BJ (cell line): ENCODE measurements at regions not wholly inside any gene's neighbourhood (a gene's known extent, or its start where the extent isn't known, plus 50 kb on each side); places are given as distances from the start of the nearest gene placed in this dataset.

Experiments
- CTCF ChIA-PET: fragments of 350-600 bp; formaldehyde crosslinking; extraction: SDS; loops from one replicate; lab custom pipeline; 2021; ENCODE audit warnings: antibody characterized with exemption, inconsistent platforms; lab: Yijun Ruan, JAX
- POLR2A ChIA-PET: fragments of 300-600 bp; sonication (Branson Sonifier 250); formaldehyde crosslinking; extraction: SDS; loops from one replicate; lab custom pipeline; 2021; ENCODE audit warnings: antibody characterized with exemption; lab: Charles Lee
- DNase-seq: peaks from one replicate; pipeline ENCODE4 v3.0.0-alpha.2; 2011; ENCODE audit warnings: low read depth
- H3K27me3 ChIP-seq: 2 replicates; pipeline ENCODE4 v1.6.0; 2011; ENCODE audit warnings: low read length; ENCODE audit not compliant: control insufficient read depth, insufficient read depth
- H3K36me3 ChIP-seq: 2 replicates; pipeline ENCODE4 v1.5.1; 2011; ENCODE audit warnings: low read length; ENCODE audit not compliant: control insufficient read depth, insufficient read depth
- H3K4me3 ChIP-seq: 2 replicates; pipeline ENCODE4 v1.5.1; 2011; ENCODE audit warnings: low read depth, mild to moderate bottlenecking, control low read depth, low read length
- TF ChIP-seq, protein P1 (sequence below): IDR thresholded peaks from 2 replicates; pipeline ENCODE4 v1.5.1; 2011; ENCODE audit warnings: low read depth, mild to moderate bottlenecking, control low read depth, inconsistent platforms, low read length, moderate library complexity; ENCODE audit not compliant: insufficient read depth

DNA sequence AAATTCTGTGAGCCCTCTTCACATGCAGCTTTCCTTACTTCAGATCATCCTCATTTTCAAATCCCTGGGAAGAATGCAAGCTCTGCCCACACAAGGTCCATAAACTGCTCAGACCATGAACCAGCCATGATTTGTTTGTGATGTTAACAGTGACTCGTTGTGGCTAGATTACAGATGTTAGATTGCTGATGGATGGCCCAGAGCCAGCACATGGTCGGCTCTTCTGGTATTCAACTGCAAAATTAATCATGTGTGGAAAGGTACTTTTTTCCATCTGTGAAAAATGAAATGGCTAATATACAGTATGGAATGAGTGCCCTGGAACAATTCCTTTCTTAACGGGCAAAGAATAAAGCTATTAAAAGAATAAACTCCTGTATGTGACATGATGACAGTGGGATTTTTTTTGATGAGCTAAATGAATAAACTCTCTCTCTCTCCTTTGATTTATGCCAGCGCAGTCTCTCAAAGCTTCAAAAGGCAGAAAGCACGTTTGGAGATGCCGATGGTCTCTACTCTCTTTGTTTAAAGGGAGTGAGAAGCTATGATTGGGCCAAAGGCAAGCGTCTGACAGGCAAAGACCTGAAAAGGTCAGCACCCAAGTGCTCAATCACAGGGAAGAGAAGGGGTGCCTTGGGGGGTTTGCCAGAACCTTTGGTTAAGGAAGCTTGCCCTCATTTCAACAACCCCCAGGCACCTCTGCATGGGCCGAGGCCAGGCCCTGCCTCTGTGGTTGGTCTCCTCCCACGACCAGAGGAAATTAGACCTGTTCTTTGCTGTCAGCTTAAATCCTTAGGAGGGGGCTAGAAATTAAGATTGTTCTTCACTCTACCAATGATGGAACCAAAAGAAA, 444.0 kb upstream of the NFE2L3 start:
- ChIA-PET CTCF (interaction anchor here (1.1 to 2.4 kb wide), 2 partner anchors 13 to 142 kb away, joined by 3 to 8 read pairs; no protein-coding TSS in a partner anchor), POLR2A (no interaction called here)
- TF ChIP-seq, protein P1, sequence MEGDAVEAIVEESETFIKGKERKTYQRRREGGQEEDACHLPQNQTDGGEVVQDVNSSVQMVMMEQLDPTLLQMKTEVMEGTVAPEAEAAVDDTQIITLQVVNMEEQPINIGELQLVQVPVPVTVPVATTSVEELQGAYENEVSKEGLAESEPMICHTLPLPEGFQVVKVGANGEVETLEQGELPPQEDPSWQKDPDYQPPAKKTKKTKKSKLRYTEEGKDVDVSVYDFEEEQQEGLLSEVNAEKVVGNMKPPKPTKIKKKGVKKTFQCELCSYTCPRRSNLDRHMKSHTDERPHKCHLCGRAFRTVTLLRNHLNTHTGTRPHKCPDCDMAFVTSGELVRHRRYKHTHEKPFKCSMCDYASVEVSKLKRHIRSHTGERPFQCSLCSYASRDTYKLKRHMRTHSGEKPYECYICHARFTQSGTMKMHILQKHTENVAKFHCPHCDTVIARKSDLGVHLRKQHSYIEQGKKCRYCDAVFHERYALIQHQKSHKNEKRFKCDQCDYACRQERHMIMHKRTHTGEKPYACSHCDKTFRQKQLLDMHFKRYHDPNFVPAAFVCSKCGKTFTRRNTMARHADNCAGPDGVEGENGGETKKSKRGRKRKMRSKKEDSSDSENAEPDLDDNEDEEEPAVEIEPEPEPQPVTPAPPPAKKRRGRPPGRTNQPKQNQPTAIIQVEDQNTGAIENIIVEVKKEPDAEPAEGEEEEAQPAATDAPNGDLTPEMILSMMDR, result no peak
- H3K27me3 ChIP-seq, result no peaks in the 10 kb centered on the region
- H3K4me3 ChIP-seq, result no peak overlapping the region
- DNase-seq, result no peak
- H3K36me3 ChIP-seq, result no peaks in the 10 kb centered on the region

DNA sequence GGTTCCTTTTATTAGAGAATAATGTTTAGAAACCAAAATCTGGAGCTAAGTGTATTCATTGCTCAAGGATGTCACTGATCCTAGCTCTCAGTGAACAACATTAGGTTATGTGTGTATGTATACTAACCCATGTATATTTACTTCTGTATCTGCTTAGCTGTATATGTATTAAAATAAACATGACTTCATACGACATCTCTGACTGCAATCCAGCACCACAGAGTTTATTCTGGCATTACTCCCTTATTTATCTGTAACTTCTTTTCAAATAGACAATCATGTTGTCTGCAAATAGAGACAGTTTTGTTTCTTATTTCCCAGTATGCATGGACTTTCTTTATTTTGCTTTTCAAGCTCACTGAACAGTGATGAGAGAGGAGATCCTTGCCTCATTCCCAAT, 441.0 kb upstream of the NFE2L3 start:
- Histone ChIP-seq H3K4me3 (no peak overlapping the region), H3K36me3 (no peaks in the 10 kb centered on the region), H3K27me3 (no peaks in the 10 kb centered on the region)
- DNase-seq, result no peak
- TF ChIP-seq, protein P1, result no peak
- POLR2A ChIA-PET, result no interaction called here
- CTCF ChIA-PET, result interaction anchor here (0.9 kb wide), 1 partner anchor 10 kb away, joined by 3 read pairs; no protein-coding TSS in a partner anchor

DNA sequence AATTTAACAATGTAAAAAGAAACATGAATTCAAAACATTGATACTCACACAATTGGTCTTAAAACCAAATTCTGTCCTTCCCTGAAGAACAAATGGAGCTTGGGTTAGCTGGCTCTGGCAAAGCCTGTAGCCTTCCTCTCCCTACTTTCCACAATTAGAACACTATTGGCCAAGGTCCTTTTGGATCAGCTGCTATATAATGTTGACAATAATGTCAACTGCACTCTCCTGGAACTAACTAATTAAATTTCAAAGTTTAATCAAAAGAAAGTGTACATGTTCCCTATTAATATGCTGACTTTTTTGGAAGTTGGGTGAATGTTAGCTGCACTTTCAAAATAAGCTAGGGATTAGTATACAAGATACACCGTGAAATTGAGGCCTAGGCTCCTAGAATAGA, 440.1 kb upstream of the NFE2L3 start:
- CTCF ChIA-PET, result interaction anchor here (0.8 kb wide), 1 partner anchor 9 kb away, joined by 3 read pairs; no protein-coding TSS in a partner anchor
- no peak overlapping the region for H3K4me3 ChIP-seq
- H3K27me3 ChIP-seq, result no peaks in the 10 kb centered on the region
- TF ChIP-seq, protein P1, result no peak
- DNase-seq, result no peak
- POLR2A ChIA-PET, result no interaction called here
- H3K36me3 ChIP-seq, result no peaks in the 10 kb centered on the region

DNA sequence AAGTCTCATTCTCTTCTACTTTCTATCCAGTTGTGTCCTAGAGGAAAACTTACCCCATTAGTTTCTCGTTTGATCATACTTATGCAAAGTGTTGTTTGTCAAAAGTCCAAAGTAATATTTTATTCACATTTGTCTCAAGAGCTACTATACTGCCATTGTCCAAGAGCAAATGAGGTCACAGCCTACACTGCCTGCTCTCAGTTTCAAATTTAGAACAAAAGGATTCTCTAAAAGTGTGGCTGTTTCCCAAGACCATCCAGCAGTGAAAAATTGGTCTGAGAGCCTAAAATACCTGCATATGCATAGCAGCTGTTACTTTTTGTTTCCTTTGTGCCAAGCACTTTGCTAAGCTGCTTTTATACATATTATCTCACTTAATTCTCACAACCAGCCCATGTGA, 439.5 kb upstream of the NFE2L3 start:
- Histone ChIP-seq H3K36me3 (no peaks in the 10 kb centered on the region), H3K4me3 (no peak overlapping the region), H3K27me3 (no peaks in the 10 kb centered on the region)
- TF ChIP-seq, protein P1, result no peak
- POLR2A ChIA-PET, result no interaction called here
- DNase-seq, result no peak
- CTCF ChIA-PET, result interaction anchor here (0.8 kb wide), 1 partner anchor 9 kb away, joined by 3 read pairs; no protein-coding TSS in a partner anchor

DNA sequence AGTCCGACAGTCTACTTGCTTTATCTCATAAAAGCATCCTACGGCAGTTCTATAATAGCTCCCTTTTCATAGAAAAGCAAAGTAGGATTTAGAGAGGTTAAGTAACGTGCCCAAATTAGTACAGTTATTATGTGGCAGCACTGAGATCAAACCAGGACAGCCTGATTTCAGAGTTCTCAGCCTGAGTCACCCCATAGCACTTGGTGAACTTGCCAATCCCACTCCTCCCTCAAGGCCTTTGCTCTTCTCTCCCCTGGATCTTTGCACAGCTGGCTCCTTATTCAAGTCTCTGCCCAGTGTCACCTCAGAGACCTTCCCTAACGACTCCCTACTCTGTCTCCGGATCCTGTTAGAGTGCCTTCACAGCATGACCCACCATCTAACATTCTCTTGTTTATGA, 438.0 kb upstream of the NFE2L3 start:
- no peak for DNase-seq
- TF ChIP-seq, protein P1, result no peak
- Histone ChIP-seq H3K27me3 (no peaks in the 10 kb centered on the region), H3K36me3 (no peaks in the 10 kb centered on the region), H3K4me3 (no peak overlapping the region)
- ChIA-PET POLR2A (no interaction called here), CTCF (interaction anchor here (0.7 to 1.2 kb wide), 2 partner anchors 11 to 25 kb away, joined by 3 read pairs; no protein-coding TSS in a partner anchor)
